ENCODE measurements at regions not wholly inside any gene's neighbourhood (a gene's known extent, or its start where the extent isn't known, plus 50 kb on each side); places are given as distances from the start of the nearest gene placed in this dataset.
"Not testable (repeated sequence)": the region's sequence is repeated elsewhere in the genome, so short reads cannot be mapped to it uniquely, and the experiment has no call there.

DNA sequence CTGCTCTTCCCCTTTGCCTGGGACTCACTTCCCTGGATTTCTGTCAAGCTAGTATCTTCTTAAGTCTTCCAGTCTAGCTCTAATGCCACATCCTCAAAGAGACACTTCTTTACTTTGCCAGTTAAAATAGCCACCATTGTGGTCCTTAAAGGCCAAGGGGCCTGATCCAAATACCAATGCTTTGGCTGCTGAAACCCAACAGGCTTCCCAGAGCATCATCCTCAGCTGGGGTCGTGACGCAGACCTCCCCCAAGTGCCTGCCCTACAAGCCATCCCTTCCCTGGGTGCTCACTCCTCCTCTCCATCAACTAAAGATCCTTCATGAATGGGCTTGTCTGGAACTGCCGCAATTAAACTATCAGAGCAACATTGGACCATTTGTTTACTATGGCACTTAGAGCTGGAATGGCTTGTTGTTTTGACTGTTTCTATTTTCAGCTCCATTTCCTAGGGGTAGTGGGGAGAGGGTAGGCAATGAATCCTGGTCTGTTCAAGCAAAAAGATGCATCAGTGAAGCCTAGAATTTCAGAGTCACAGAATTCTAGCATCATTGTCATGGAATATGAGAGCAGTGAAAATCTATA, 79.6 kb upstream of the SIRPA start:
- Histone ChIP-seq H3K4me2 (ENCODE audit: insufficient read depth, low read length) (no peak overlapping the region), H3K27ac (ENCODE audit: insufficient read depth, low read depth, low read length) (peak overlapping the region; percentile 58), H3K4me3 (replicated peaks in 1 of 3; ENCODE audit: insufficient read depth in 1 of 3, low read depth in 1 of 3, low read length in 3 of 3) (no peak overlapping the region), H3K27me3 (ENCODE audit: control insufficient read depth in 2 of 2, insufficient read depth in 2 of 2, low read length in 2 of 2) (peaks cover 0 to 2% of the 10 kb centered on the region in 2 experiments), H3K9ac (replicated peaks; ENCODE audit: extremely low read depth, insufficient read depth, low read length) (peak overlapping the region; percentile 27), H3K9me1 (replicated peaks; ENCODE audit: control insufficient read depth, extremely low read depth, insufficient read depth, low read length) (no peaks in the 10 kb centered on the region), H3K79me2 (ENCODE audit: control insufficient read depth, insufficient read depth, low read length) (no peaks in the 10 kb centered on the region), H2AFZ (ENCODE audit: low read depth, low read length) (no peak overlapping the region), H3K36me3 (ENCODE audit: control insufficient read depth in 2 of 2, extremely low read depth in 1 of 2, insufficient read depth in 2 of 2, low read length in 2 of 2) (no peaks in the 10 kb centered on the region), H3K4me1 (ENCODE audit: control insufficient read depth, extremely low read depth, insufficient read depth, low read length) (peaks cover 52% of the 10 kb centered on the region), H3K9me3 (replicated peaks; ENCODE audit: control insufficient read depth, insufficient read depth, low read length) (no peaks in the 10 kb centered on the region), H4K20me1 (replicated peaks; ENCODE audit: control insufficient read depth, extremely low read depth, insufficient read depth, low read length) (no peaks in the 10 kb centered on the region)
- dilution Hi-C loops (cut with MboI; ENCODE audit: extremely low pct_ligation_motif_present, low sequenced_read_pairs): no loop called here
- FAIRE-seq (no peak), DNase-seq (ENCODE audit: low read depth, low spot score) (peak; percentile 31)
- TF ChIP-seq MAX (IDR thresholded peaks at IDR 0.05; ENCODE audit: insufficient read depth, insufficient read length) (no peak), POLR2A (IDR thresholded peaks at IDR 0.05; ENCODE audit: low read depth, low read length) (no peak), EZH2 (IDR thresholded peaks at IDR 0.05; ENCODE audit: borderline replicate concordance, low read depth, low read length, severe bottlenecking) (no peak), MYC (IDR thresholded peaks at IDR 0.05; ENCODE audit: low read depth, low read length) (no peak), JUN (IDR thresholded peaks at IDR 0.05; ENCODE audit: borderline replicate concordance, insufficient read depth, insufficient read length, low read depth) (no peak)
- TSS peak; percentile 69 for BruUV-seq (replicated peaks)
- intact Hi-C loops (cut with micrococcal nuclease): loop anchor here (1.0 kb wide), 1 partner anchor 9 kb away; no protein-coding TSS in a partner anchor
- POLR2A ChIA-PET: no interaction called here
- CTCF ChIA-PET: interaction anchor here (0.7 to 1.7 kb wide), 2 partner anchors 14 to 39 kb away, joined by 3 to 5 read pairs; no protein-coding TSS in a partner anchor

GRCh38 chr20:1814861-1815260, 80.3 kb upstream of the SIRPA start:
- not testable (repeated sequence) for H3K9me1 ChIP-seq (replicated peaks; ENCODE audit: control insufficient read depth, extremely low read depth, insufficient read depth, low read length)
- intact Hi-C loops (cut with micrococcal nuclease): loop anchor here (5.0 kb wide), 1 partner anchor 1443 kb away; no protein-coding TSS in a partner anchor

More at GRCh38 chr20:1814861-1815260, 80.3 kb upstream of the SIRPA start:
- H3K4me3 ChIP-seq (replicated peaks in 1 of 3; ENCODE audit: insufficient read depth in 1 of 3, low read depth in 1 of 3, low read length in 3 of 3); H4K20me1 ChIP-seq (replicated peaks; ENCODE audit: control insufficient read depth, extremely low read depth, insufficient read depth, low read length); POLR2A ChIA-PET; H3K79me2 ChIP-seq (ENCODE audit: control insufficient read depth, insufficient read depth, low read length); H3K27me3 ChIP-seq (ENCODE audit: control insufficient read depth in 2 of 2, insufficient read depth in 2 of 2, low read length in 2 of 2); H3K36me3 ChIP-seq (ENCODE audit: control insufficient read depth in 2 of 2, extremely low read depth in 1 of 2, insufficient read depth in 2 of 2, low read length in 2 of 2); H3K27ac ChIP-seq (ENCODE audit: insufficient read depth, low read depth, low read length); DNase-seq (ENCODE audit: low read depth, low spot score); H3K4me2 ChIP-seq (ENCODE audit: insufficient read depth, low read length); dilution Hi-C loops (cut with MboI; ENCODE audit: extremely low pct_ligation_motif_present, low sequenced_read_pairs); H3K9ac ChIP-seq (replicated peaks; ENCODE audit: extremely low read depth, insufficient read depth, low read length); H3K9me3 ChIP-seq (replicated peaks; ENCODE audit: control insufficient read depth, insufficient read depth, low read length); BruUV-seq (replicated peaks); H2AFZ ChIP-seq (ENCODE audit: low read depth, low read length); FAIRE-seq: not testable (repeated sequence)
- CTCF ChIA-PET: interaction anchor here (0.7 kb wide), 1 partner anchor 38 kb away, joined by 3 read pairs; no protein-coding TSS in a partner anchor
- peaks cover 57% of the 10 kb centered on the region for H3K4me1 ChIP-seq (ENCODE audit: control insufficient read depth, extremely low read depth, insufficient read depth, low read length)

Data from endothelial cell of umbilical vein (primary cell).